SK-N-SH (cell line): ENCODE measurements at regions not wholly inside any gene's neighbourhood (a gene's known extent, or its start where the extent isn't known, plus 50 kb on each side); places are given as distances from the start of the nearest gene placed in this dataset.

ENCODE experiments used
- CTCF ChIA-PET: fragments of 300-600, 350-600 bp; formaldehyde crosslinking; extraction: SDS; loops from one replicate; lab custom pipeline; 2021; lab: Yijun Ruan, JAX
- POLR2A ChIA-PET: fragments of 350-600 bp; sonication (Branson Sonifier 250); formaldehyde crosslinking; extraction: SDS; loops from one replicate; lab custom pipeline; 2020; ENCODE audit warnings: antibody characterized with exemption, inconsistent platforms; lab: Yijun Ruan, JAX
- DNase-seq: peaks from one replicate; pipeline ENCODE4 v3.0.0; 2012
- H2AFZ ChIP-seq: fragments of 200-600 bp; sonication (generic); 2 replicates; pipeline ENCODE4 v1.8.1; 2016; ENCODE audit warnings: antibody characterized with exemption, mild to moderate bottlenecking, low read depth
- H3F3A ChIP-seq: fragments of 200-600 bp; sonication (generic); replicated peaks from 2 replicates; pipeline ENCODE3; 2016; ENCODE audit warnings: antibody characterized with exemption, mild to moderate bottlenecking; ENCODE audit not compliant: insufficient read depth
- H3K27ac ChIP-seq, 2 experiments: fragments of 200-500 bp in 1 of 2; fragments of 200-600 bp in 1 of 2; sonication (Bioruptor generic) in 1 of 2; sonication (generic), shearing (Covaris generic) in 1 of 2; 2 replicates each; pipeline versions ENCODE4 v1.5.1 to v1.6.1; 2014 to 2016; ENCODE audit warnings: low read depth in 2 of 2, inconsistent platforms in 1 of 2, low read length in 1 of 2, mild to moderate bottlenecking in 1 of 2, mixed read lengths in 1 of 2
- H3K27me3 ChIP-seq: fragments of 200-600 bp; sonication (generic), shearing (Covaris generic); 2 replicates; pipeline ENCODE4 v1.6.1; 2016; ENCODE audit warnings: mixed run types; ENCODE audit not compliant: insufficient read depth
- H3K36me3 ChIP-seq, 2 experiments: fragments of 200-500 bp in 1 of 2; fragments of 200-600 bp in 1 of 2; sonication (Bioruptor generic) in 1 of 2; sonication (generic) in 1 of 2; replicated peaks in 1 of 2; 2 replicates each; pipeline versions ENCODE3 to v1.5.1; 2014 to 2016; ENCODE audit warnings: low read length in 1 of 2, mild to moderate bottlenecking in 1 of 2; ENCODE audit not compliant: insufficient read depth in 2 of 2, control insufficient read depth in 1 of 2
- H3K4me1 ChIP-seq, 2 experiments: fragments of 200-500 bp in 1 of 2; fragments of 200-600 bp in 1 of 2; sonication (Bioruptor generic) in 1 of 2; sonication (generic), shearing (Covaris generic) in 1 of 2; 2 replicates each; pipeline versions ENCODE4 v1.5.1 to v1.6.1; 2014 to 2016; ENCODE audit warnings: low read depth in 1 of 2, low read length in 1 of 2, mixed run types in 1 of 2; ENCODE audit not compliant: insufficient read depth in 2 of 2, control insufficient read depth in 1 of 2
- H3K4me2 ChIP-seq: fragments of 200-600 bp; sonication (generic), shearing (Covaris generic); 2 replicates; pipeline ENCODE4 v1.6.1; 2017; ENCODE audit warnings: mixed run types
- H3K4me3 ChIP-seq, 2 experiments: fragments of 200-500 bp in 1 of 2; fragments of 200-600 bp in 1 of 2; sonication (Bioruptor generic) in 1 of 2; sonication (generic), shearing (Covaris generic) in 1 of 2; 2 replicates each; pipeline versions ENCODE4 v1.5.1 to v1.8.1; 2014 to 2016; ENCODE audit warnings: low read depth in 2 of 2, inconsistent platforms in 1 of 2, low read length in 1 of 2, mild to moderate bottlenecking in 1 of 2, mixed read lengths in 1 of 2, moderate library complexity in 1 of 2
- H3K79me2 ChIP-seq: fragments of 200-600 bp; sonication (generic); 2 replicates; pipeline ENCODE4 v1.8.1; 2017; ENCODE audit warnings: mild to moderate bottlenecking; ENCODE audit not compliant: insufficient read depth
- H3K9ac ChIP-seq: fragments of 200-600 bp; sonication (generic); 2 replicates; pipeline ENCODE4 v1.6.1; 2017; ENCODE audit warnings: mixed run types
- H3K9me2 ChIP-seq: fragments of 200-600 bp; sonication (generic); 2 replicates; pipeline ENCODE4 v1.6.1; 2017; ENCODE audit warnings: mixed run types
- H3K9me3 ChIP-seq: fragments of 200-600 bp; sonication (generic); 2 replicates; pipeline ENCODE4 v1.6.1; 2017; ENCODE audit warnings: mixed run types, mild to moderate bottlenecking, moderate library complexity
- H4K20me1 ChIP-seq: fragments of 200-600 bp; sonication (generic); 2 replicates; pipeline ENCODE4 v1.6.1; 2017; ENCODE audit warnings: mild to moderate bottlenecking, mixed run types; ENCODE audit not compliant: insufficient read depth
- EP300 ChIP-seq, 2 experiments: IDR thresholded peaks; 2 replicates each; pipeline versions ENCODE4 v1.4.0 to v1.6.1; 2012; ENCODE audit warnings: borderline replicate concordance in 1 of 2, low read depth in 1 of 2, low read length in 1 of 2
- FOSL2 ChIP-seq: IDR thresholded peaks from 2 replicates; pipeline ENCODE4 v1.4.0; 2012; ENCODE audit warnings: low read depth, mild to moderate bottlenecking, moderate library complexity, borderline replicate concordance
- GABPA ChIP-seq: IDR thresholded peaks from 2 replicates; pipeline ENCODE4 v1.4.0; 2012; ENCODE audit warnings: low read depth, mild to moderate bottlenecking
- JUND ChIP-seq: IDR thresholded peaks from 2 replicates; pipeline ENCODE4 v1.4.0; 2012
- POLR2AphosphoS5 ChIP-seq: IDR thresholded peaks from 2 replicates; pipeline ENCODE4 v1.6.1; 2012; ENCODE audit warnings: low read depth, low read length
- SMC3 ChIP-seq: IDR thresholded peaks from 2 replicates; pipeline ENCODE4 v1.6.1; 2012; ENCODE audit warnings: low read depth, low read length, improper control_type of control experiment
- TCF12 ChIP-seq: IDR thresholded peaks from 2 replicates; pipeline ENCODE4 v1.4.0; 2012
- TEAD4 ChIP-seq: IDR thresholded peaks from 2 replicates; pipeline ENCODE4 v1.4.0; 2012; ENCODE audit warnings: mild to moderate bottlenecking, borderline replicate concordance; ENCODE audit not compliant: insufficient read depth
- WGBS: methylation state at CpG from one replicate; pipeline ENCODE4 v1.1.6; 2017; ENCODE audit warnings: low lambda C conversion rate; 5-methylcytosine and 5-hydroxymethylcytosine counted together

GRCh38 chr5:88428633-88429032, 160.0 kb upstream of the TMEM161B start:
- Histone ChIP-seq H3K4me1 (no peaks in the 10 kb centered on the region), H3K4me3 (no peak overlapping the region), H3K9me2 (no peaks in the 10 kb centered on the region), H2AFZ (no peak overlapping the region), H3K79me2 (no peaks in the 10 kb centered on the region), H4K20me1 (no peaks in the 10 kb centered on the region), H3F3A (no peaks in the 10 kb centered on the region), H3K9ac (no peak overlapping the region), H3K27me3 (no peaks in the 10 kb centered on the region), H3K27ac (no peak overlapping the region), H3K36me3 (no peaks in the 10 kb centered on the region), H3K9me3 (no peaks in the 10 kb centered on the region), H3K4me2 (no peak overlapping the region)
- 3% methylated on average over 1 of the region's 1 CpG for WGBS
- POLR2A ChIA-PET, result no interaction called here
- DNase-seq, result no peak
- CTCF ChIA-PET, result no interaction called here
- TF ChIP-seq TEAD4, result no peak
- no peak for TF ChIP-seq TCF12
- TF ChIP-seq EP300 (IDR thresholded peaks at IDR 0.05; ENCODE audit: borderline replicate concordance in 1 of 2, low read depth in 1 of 2, low read length in 1 of 2), result no peak
- TF ChIP-seq JUND, result no peak

DNA sequence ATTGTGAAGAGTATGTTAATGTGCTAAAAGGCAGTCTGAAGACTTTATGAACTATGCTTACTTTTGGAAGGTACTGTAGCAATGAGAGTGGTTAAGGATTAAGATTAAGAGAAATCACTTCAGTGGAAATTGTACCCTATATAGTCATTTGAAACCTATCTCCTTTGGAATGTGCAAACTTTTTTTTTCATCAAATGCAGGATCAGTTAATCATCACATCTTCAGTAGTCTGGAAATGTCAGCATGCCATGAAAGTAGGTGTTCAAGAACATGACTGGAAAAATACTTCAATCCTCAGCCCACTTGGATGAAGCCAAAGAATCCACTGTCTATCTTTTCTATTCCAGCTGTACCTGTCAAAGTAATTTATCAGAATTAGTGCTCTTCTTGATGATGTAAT, 157.8 kb upstream of the TMEM161B start:
- Histone ChIP-seq H3K27ac (no peak overlapping the region), H3K4me2 (no peak overlapping the region), H3K36me3 (no peaks in the 10 kb centered on the region), H3K9me3 (no peaks in the 10 kb centered on the region), H2AFZ (no peak overlapping the region), H3K4me1 (no peaks in the 10 kb centered on the region), H3K27me3 (no peaks in the 10 kb centered on the region), H3K9ac (no peak overlapping the region), H3K4me3 (no peak overlapping the region), H3K9me2 (no peaks in the 10 kb centered on the region), H3F3A (no peaks in the 10 kb centered on the region), H3K79me2 (no peaks in the 10 kb centered on the region), H4K20me1 (no peaks in the 10 kb centered on the region)
- CTCF ChIA-PET, result no interaction called here
- DNase-seq, result no peak
- TF ChIP-seq JUND (no peak), SMC3 (no peak), FOSL2 (no peak), TEAD4 (no peak)
- POLR2A ChIA-PET, result no interaction called here

GRCh38 chr5:88425124-88425523, 156.5 kb upstream of the TMEM161B start:
- ChIA-PET POLR2A (no interaction called here), CTCF (interaction anchor here (0.6 kb wide), 1 partner anchor 30 kb away, joined by 3 read pairs; no protein-coding TSS in a partner anchor)
- Histone ChIP-seq H3K9ac (no peak overlapping the region), H3K27me3 (no peaks in the 10 kb centered on the region), H3F3A (no peaks in the 10 kb centered on the region), H3K4me2 (no peak overlapping the region), H3K27ac (no peak overlapping the region), H3K79me2 (no peaks in the 10 kb centered on the region), H4K20me1 (no peaks in the 10 kb centered on the region), H3K4me3 (no peak overlapping the region), H3K9me2 (no peaks in the 10 kb centered on the region), H3K4me1 (no peaks in the 10 kb centered on the region), H3K36me3 (no peaks in the 10 kb centered on the region), H2AFZ (no peak overlapping the region), H3K9me3 (no peaks in the 10 kb centered on the region)
- no peak for DNase-seq
- no peak for TF ChIP-seq JUND
- no peak for TF ChIP-seq POLR2AphosphoS5
- WGBS, result 6% methylated on average over 1 of the region's 1 CpG

- POLR2A ChIA-PET, result no interaction called here
- H3K9me3 ChIP-seq, result no peaks in the 10 kb centered on the region
- H4K20me1 ChIP-seq, result no peaks in the 10 kb centered on the region
- no peaks in the 10 kb centered on the region for H3K4me1 ChIP-seq
- H3F3A ChIP-seq, result no peaks in the 10 kb centered on the region
- CTCF ChIA-PET, result interaction anchor here (0.6 kb wide), 1 partner anchor 105 kb away, joined by 3 read pairs; no protein-coding TSS in a partner anchor
- H3K9me2 ChIP-seq, result no peaks in the 10 kb centered on the region
- 7% methylated on average over 3 of the region's 3 CpGs for WGBS
- no peaks in the 10 kb centered on the region for H3K79me2 ChIP-seq
- no peak overlapping the region for H3K9ac ChIP-seq
- TF ChIP-seq GABPA, result no peak
- no peak overlapping the region for H3K4me2 ChIP-seq
- no peaks in the 10 kb centered on the region for H3K36me3 ChIP-seq
- H3K27ac ChIP-seq, result no peak overlapping the region
- no peaks in the 10 kb centered on the region; the same call in 1 of the 2 replicates for H3K27me3 ChIP-seq
- no peak overlapping the region for H2AFZ ChIP-seq
- DNase-seq, result no peak
- no peak overlapping the region for H3K4me3 ChIP-seq
Observed at GRCh38 chr5:88419931-88420330, 151.3 kb upstream of the TMEM161B start.
